ENCODE measurements at regions not wholly inside any gene's neighbourhood (a gene's known extent, or its start where the extent isn't known, plus 50 kb on each side); places are given as distances from the start of the nearest gene placed in this dataset.

DNA sequence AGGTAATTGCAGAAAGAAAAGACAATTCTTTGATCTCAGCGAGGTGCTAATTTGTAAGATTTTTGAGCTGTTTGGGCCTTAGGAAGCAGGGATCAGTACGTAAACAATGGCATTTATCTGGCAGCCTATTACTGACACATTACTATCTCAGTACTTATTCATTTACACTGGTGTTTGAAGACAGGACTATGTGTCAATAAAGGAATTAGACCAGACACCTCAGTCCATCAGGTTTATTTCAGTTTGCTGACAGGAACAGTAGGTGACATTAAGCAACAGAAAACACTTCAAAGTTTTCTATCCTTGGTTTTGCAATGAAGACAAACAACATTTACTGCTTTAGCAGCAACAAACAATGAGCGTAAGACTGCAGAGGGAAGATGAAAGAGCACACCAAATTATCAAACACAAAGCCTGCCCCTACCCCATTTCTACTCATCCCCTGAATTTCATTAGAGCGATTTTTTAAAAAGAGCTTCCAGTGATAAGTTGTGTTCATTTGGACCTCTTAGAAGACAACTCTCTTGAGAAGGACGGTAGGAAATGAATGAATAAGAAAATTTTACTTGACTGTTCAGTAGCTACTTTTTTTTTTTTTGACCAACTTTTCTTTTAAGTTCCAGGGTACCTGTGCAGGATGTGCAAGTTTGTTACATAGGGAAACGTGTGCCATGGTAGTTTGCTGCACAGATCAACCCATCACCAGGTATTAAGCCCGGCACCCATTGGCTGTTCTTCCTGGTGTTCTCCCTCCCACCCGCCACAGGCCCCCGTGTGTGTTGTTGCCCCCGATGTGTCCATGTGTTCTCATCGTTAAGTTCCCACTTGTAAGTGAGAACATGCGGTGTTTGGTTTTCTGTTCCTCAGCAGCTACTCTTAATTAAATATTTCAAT, 138.8 kb downstream of the DKK1 start:
- no peaks in the 10 kb centered on the region for H3K4me1 Mint-ChIP-seq (ENCODE audit: low read depth, unreplicated experiment)
- Histone ChIP-seq H3K9ac (ENCODE audit: low read length) (no peak overlapping the region), H3K27ac (ENCODE audit: low read depth, low read length) (no peak overlapping the region), H3K79me2 (ENCODE audit: insufficient read depth, low read length) (no peaks in the 10 kb centered on the region), H2AFZ (ENCODE audit: low read depth, low read length) (peak overlapping the region; percentile 42), H3K27me3 (ENCODE audit: insufficient read depth, low read length) (no peaks in the 10 kb centered on the region), H3K4me2 (ENCODE audit: low read length) (no peak overlapping the region), H4K20me1 (ENCODE audit: insufficient read depth, low read length) (no peaks in the 10 kb centered on the region), H3K9me3 (ENCODE audit: insufficient read depth, low read depth, low read length) (no peaks in the 10 kb centered on the region), H3K36me3 (ENCODE audit: insufficient read depth, low read length) (no peaks in the 10 kb centered on the region), H3K4me1 (ENCODE audit: insufficient read depth, low read length) (no peaks in the 10 kb centered on the region), H3K4me3 (ENCODE audit: insufficient read depth, low read depth, low read length) (no peak overlapping the region)
- no peaks in the 10 kb centered on the region for H3K36me3 Mint-ChIP-seq (ENCODE audit: low read depth, unreplicated experiment)
- H3K27me3 Mint-ChIP-seq (ENCODE audit: low read depth, unreplicated experiment): no peaks in the 10 kb centered on the region
- TF ChIP-seq, protein P1, sequence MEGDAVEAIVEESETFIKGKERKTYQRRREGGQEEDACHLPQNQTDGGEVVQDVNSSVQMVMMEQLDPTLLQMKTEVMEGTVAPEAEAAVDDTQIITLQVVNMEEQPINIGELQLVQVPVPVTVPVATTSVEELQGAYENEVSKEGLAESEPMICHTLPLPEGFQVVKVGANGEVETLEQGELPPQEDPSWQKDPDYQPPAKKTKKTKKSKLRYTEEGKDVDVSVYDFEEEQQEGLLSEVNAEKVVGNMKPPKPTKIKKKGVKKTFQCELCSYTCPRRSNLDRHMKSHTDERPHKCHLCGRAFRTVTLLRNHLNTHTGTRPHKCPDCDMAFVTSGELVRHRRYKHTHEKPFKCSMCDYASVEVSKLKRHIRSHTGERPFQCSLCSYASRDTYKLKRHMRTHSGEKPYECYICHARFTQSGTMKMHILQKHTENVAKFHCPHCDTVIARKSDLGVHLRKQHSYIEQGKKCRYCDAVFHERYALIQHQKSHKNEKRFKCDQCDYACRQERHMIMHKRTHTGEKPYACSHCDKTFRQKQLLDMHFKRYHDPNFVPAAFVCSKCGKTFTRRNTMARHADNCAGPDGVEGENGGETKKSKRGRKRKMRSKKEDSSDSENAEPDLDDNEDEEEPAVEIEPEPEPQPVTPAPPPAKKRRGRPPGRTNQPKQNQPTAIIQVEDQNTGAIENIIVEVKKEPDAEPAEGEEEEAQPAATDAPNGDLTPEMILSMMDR (IDR thresholded peaks at IDR 0.05; ENCODE audit: insufficient read depth, low read depth, low read length): no peak
- TF ChIP-seq EZH2 (IDR thresholded peaks at IDR 0.05; ENCODE audit: insufficient read depth, low read length): no peak
- FAIRE-seq (peak; percentile 64), DNase-seq (ENCODE audit: low read depth) (no peak)
- H3K4me3 Mint-ChIP-seq (ENCODE audit: unreplicated experiment): no peak overlapping the region
- no peak overlapping the region for H3K27ac Mint-ChIP-seq (ENCODE audit: unreplicated experiment)
- H3K9me3 Mint-ChIP-seq (ENCODE audit: unreplicated experiment): no peaks in the 10 kb centered on the region

DNA sequence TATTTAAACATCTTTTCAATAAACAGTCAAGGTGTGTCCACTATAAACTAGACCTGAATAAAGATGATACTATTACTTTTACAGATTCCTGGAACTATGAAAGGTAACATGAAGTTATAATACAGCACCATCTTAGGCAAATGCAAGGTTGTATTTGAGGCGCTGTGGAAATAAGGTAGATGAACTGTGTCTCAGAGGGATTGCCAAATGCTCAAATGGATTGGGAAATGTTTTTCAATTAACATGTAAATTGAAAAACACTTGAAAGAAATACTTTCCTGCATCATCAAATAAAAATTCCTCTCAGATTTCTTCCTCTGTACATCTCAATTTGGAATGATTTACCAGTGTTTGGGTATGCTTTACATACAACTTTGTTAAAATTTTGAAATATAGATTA, 139.4 kb downstream of the DKK1 start:
- Histone ChIP-seq H2AFZ (ENCODE audit: low read depth, low read length) (no peak overlapping the region), H3K27me3 (ENCODE audit: insufficient read depth, low read length) (no peaks in the 10 kb centered on the region), H3K9me3 (ENCODE audit: insufficient read depth, low read depth, low read length) (no peaks in the 10 kb centered on the region), H3K36me3 (ENCODE audit: insufficient read depth, low read length) (no peaks in the 10 kb centered on the region), H4K20me1 (ENCODE audit: insufficient read depth, low read length) (no peaks in the 10 kb centered on the region), H3K79me2 (ENCODE audit: insufficient read depth, low read length) (no peaks in the 10 kb centered on the region), H3K4me2 (ENCODE audit: low read length) (no peak overlapping the region), H3K4me1 (ENCODE audit: insufficient read depth, low read length) (no peaks in the 10 kb centered on the region), H3K27ac (ENCODE audit: low read depth, low read length) (no peak overlapping the region), H3K4me3 (ENCODE audit: insufficient read depth, low read depth, low read length) (no peak overlapping the region), H3K9ac (ENCODE audit: low read length) (no peak overlapping the region)
- no peak overlapping the region for H3K4me3 Mint-ChIP-seq (ENCODE audit: unreplicated experiment)
- no peak for FAIRE-seq
- H3K36me3 Mint-ChIP-seq (ENCODE audit: low read depth, unreplicated experiment): no peaks in the 10 kb centered on the region
- H3K27me3 Mint-ChIP-seq (ENCODE audit: low read depth, unreplicated experiment): no peaks in the 10 kb centered on the region
- DNase-seq (ENCODE audit: low read depth): no peak
- TF ChIP-seq, protein P1 (IDR thresholded peaks at IDR 0.05; ENCODE audit: insufficient read depth, low read depth, low read length): no peak
- no peak for TF ChIP-seq EZH2 (IDR thresholded peaks at IDR 0.05; ENCODE audit: insufficient read depth, low read length)
- no peak overlapping the region for H3K27ac Mint-ChIP-seq (ENCODE audit: unreplicated experiment)
- no peaks in the 10 kb centered on the region for H3K4me1 Mint-ChIP-seq (ENCODE audit: low read depth, unreplicated experiment)
- H3K9me3 Mint-ChIP-seq (ENCODE audit: unreplicated experiment): no peaks in the 10 kb centered on the region

DNA sequence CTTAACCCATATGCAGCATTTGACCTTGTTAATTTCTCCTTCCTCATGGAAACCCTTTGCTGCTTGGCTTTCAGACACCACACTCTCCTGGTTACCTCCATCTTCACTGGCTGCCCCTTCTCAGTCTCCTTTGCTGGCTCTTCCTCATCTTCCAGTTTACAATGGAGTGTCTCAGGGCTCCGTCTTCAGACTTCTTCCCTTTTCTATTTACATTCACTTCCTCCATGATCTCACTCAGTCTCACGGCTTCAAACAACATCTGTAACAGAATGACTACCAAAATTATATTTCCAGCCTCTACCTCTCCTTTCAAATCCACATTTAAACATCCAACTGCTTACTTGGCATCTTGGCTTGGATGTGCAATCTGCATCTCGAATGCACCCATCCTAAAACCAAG, 140.4 kb downstream of the DKK1 start:
- no peak for TF ChIP-seq EZH2 (IDR thresholded peaks at IDR 0.05; ENCODE audit: insufficient read depth, low read length)
- TF ChIP-seq, protein P1 (IDR thresholded peaks at IDR 0.05; ENCODE audit: insufficient read depth, low read depth, low read length): no peak
- Histone ChIP-seq H3K36me3 (ENCODE audit: insufficient read depth, low read length) (no peaks in the 10 kb centered on the region), H3K79me2 (ENCODE audit: insufficient read depth, low read length) (no peaks in the 10 kb centered on the region), H4K20me1 (ENCODE audit: insufficient read depth, low read length) (no peaks in the 10 kb centered on the region), H3K27me3 (ENCODE audit: insufficient read depth, low read length) (no peaks in the 10 kb centered on the region), H3K9me3 (ENCODE audit: insufficient read depth, low read depth, low read length) (no peaks in the 10 kb centered on the region), H3K4me2 (ENCODE audit: low read length) (no peak overlapping the region), H3K9ac (ENCODE audit: low read length) (no peak overlapping the region), H2AFZ (ENCODE audit: low read depth, low read length) (no peak overlapping the region), H3K4me3 (ENCODE audit: insufficient read depth, low read depth, low read length) (no peak overlapping the region), H3K27ac (ENCODE audit: low read depth, low read length) (no peak overlapping the region), H3K4me1 (ENCODE audit: insufficient read depth, low read length) (no peaks in the 10 kb centered on the region)
- H3K27me3 Mint-ChIP-seq (ENCODE audit: low read depth, unreplicated experiment): no peaks in the 10 kb centered on the region
- H3K9me3 Mint-ChIP-seq (ENCODE audit: unreplicated experiment): no peaks in the 10 kb centered on the region
- H3K4me1 Mint-ChIP-seq (ENCODE audit: low read depth, unreplicated experiment): no peaks in the 10 kb centered on the region
- no peak for DNase-seq (ENCODE audit: low read depth)
- no peak for FAIRE-seq
- no peak overlapping the region for H3K27ac Mint-ChIP-seq (ENCODE audit: unreplicated experiment)
- no peak overlapping the region for H3K4me3 Mint-ChIP-seq (ENCODE audit: unreplicated experiment)
- H3K36me3 Mint-ChIP-seq (ENCODE audit: low read depth, unreplicated experiment): no peaks in the 10 kb centered on the region

Measured in astrocyte (in vitro differentiated cells and primary cell).